ENCODE measurements at regions not wholly inside any gene's neighbourhood (a gene's known extent, or its start where the extent isn't known, plus 50 kb on each side); places are given as distances from the start of the nearest gene placed in this dataset.
"Not testable (repeated sequence)": the region's sequence is repeated elsewhere in the genome, so short reads cannot be mapped to it uniquely, and the experiment has no call there.

GRCh38 chr6:76982476-76983199, 480.7 kb downstream of the HTR1B start:
- DNase-seq (ENCODE audit: low spot score): no peak

GRCh38 chr6:76972474-76972873, 490.8 kb downstream of the HTR1B start:
- no peak for DNase-seq (ENCODE audit: low spot score)

GRCh38 chr6:76959177-76959576, 504.1 kb downstream of the HTR1B start:
- DNase-seq (ENCODE audit: low spot score): not testable (repeated sequence)

GRCh38 chr6:76942203-76942966, 520.9 kb downstream of the HTR1B start:
- DNase-seq (ENCODE audit: low spot score): no peak

- DNase-seq (ENCODE audit: low spot score): no peak
Measured at GRCh38 chr6:76940191-76940590, 523.1 kb downstream of the HTR1B start.

GRCh38 chr6:76914737-76915136, 548.6 kb downstream of the HTR1B start:
- DNase-seq (ENCODE audit: low spot score): no peak

GRCh38 chr6:76905541-76905940, 557.8 kb downstream of the HTR1B start:
- not testable (repeated sequence) for DNase-seq (ENCODE audit: low spot score)

- no peak for DNase-seq (ENCODE audit: low spot score)
Measured at GRCh38 chr6:76892542-76892941, 570.7 kb downstream of the HTR1B start.

GRCh38 chr6:76888351-76888750, 574.9 kb downstream of the HTR1B start:
- peak; percentile 16 for DNase-seq (ENCODE audit: low spot score)

- peak; percentile 21 for DNase-seq (ENCODE audit: low spot score)
Measured at GRCh38 chr6:76886900-76887299, 576.4 kb downstream of the HTR1B start.

- no peak for DNase-seq (ENCODE audit: low spot score)
Measured at GRCh38 chr6:76885861-76886301, 577.4 kb downstream of the HTR1B start.

- DNase-seq (ENCODE audit: low spot score): no peak
Measured at GRCh38 chr6:76881414-76881813, 581.9 kb downstream of the HTR1B start.

GRCh38 chr6:76876922-76877553, 586.3 kb downstream of the HTR1B start:
- no peak for DNase-seq (ENCODE audit: low spot score)

GRCh38 chr6:76876430-76876829, 586.9 kb downstream of the HTR1B start:
- not testable (repeated sequence) for DNase-seq (ENCODE audit: low spot score)

GRCh38 chr6:76867182-76867581, 596.1 kb downstream of the HTR1B start:
- no peak for DNase-seq (ENCODE audit: low spot score)

- DNase-seq (ENCODE audit: low spot score): no peak
Measured at GRCh38 chr6:76866091-76866915, 597.0 kb downstream of the HTR1B start.

GRCh38 chr6:76862936-76863335, 600.4 kb downstream of the HTR1B start:
- no peak for DNase-seq (ENCODE audit: low spot score)

- no peak for DNase-seq (ENCODE audit: low spot score)
Measured at GRCh38 chr6:76861403-76861802, 601.9 kb downstream of the HTR1B start.

- DNase-seq (ENCODE audit: low spot score): no peak
Measured at GRCh38 chr6:76856065-76856464, 607.2 kb downstream of the HTR1B start.

GRCh38 chr6:76852776-76853175, 610.5 kb downstream of the HTR1B start:
- DNase-seq (ENCODE audit: low spot score): no peak

GRCh38 chr6:76849274-76849970, 613.9 kb downstream of the HTR1B start:
- not testable (repeated sequence) for DNase-seq (ENCODE audit: low spot score)

All from pons (tissue), 1 donor.